Mesenchymal stem cell (in vitro differentiated cells and primary cell): ENCODE measurements at regions not wholly inside any gene's neighbourhood (a gene's known extent, or its start where the extent isn't known, plus 50 kb on each side); places are given as distances from the start of the nearest gene placed in this dataset.

Experiments used
- DNase-seq: peaks from one replicate; pipeline ENCODE4 v3.0.0-alpha.2; 2013
- H2AFZ ChIP-seq: one replicate; pipeline ENCODE4 v1.6.1; 2013; ENCODE audit warnings: low read depth, mild to moderate bottlenecking, control low read depth, inconsistent platforms, low read length, moderate library complexity
- H2AK5ac ChIP-seq: 2 replicates; pipeline ENCODE4 v1.6.1; 2013; ENCODE audit warnings: low read length, moderate library complexity, mild to moderate bottlenecking, inconsistent platforms; ENCODE audit not compliant: severe bottlenecking
- H2BK120ac ChIP-seq: one replicate; pipeline ENCODE4 v1.6.1; 2013; ENCODE audit warnings: low read depth, mild to moderate bottlenecking, inconsistent platforms, low read length, moderate library complexity
- H2BK12ac ChIP-seq, 2 experiments: one replicate each; pipeline ENCODE4 v1.6.1; 2013; ENCODE audit warnings: inconsistent platforms in 2 of 2, low read length in 2 of 2, mild to moderate bottlenecking in 2 of 2, moderate library complexity in 2 of 2, control low read depth in 1 of 2
- H2BK15ac ChIP-seq: one replicate; pipeline ENCODE4 v1.6.1; 2013; ENCODE audit warnings: mild to moderate bottlenecking, low read depth, inconsistent platforms; ENCODE audit not compliant: poor library complexity, severe bottlenecking
- H2BK5ac ChIP-seq: 2 replicates; pipeline ENCODE4 v1.6.1; 2013; ENCODE audit warnings: low read depth, mild to moderate bottlenecking, low read length, control low read depth, inconsistent platforms; ENCODE audit not compliant: poor library complexity, severe bottlenecking
- H3K14ac ChIP-seq, 2 experiments: one replicate each; pipeline ENCODE4 v1.6.1; 2013; ENCODE audit warnings: inconsistent platforms in 2 of 2, low read length in 2 of 2, control low read depth in 1 of 2, mild to moderate bottlenecking in 1 of 2, moderate library complexity in 1 of 2
- H3K18ac ChIP-seq, 2 experiments: one replicate each; pipeline ENCODE4 v1.6.1; 2013; ENCODE audit warnings: inconsistent platforms in 2 of 2, low read length in 2 of 2, control low read depth in 1 of 2, low read depth in 1 of 2, mild to moderate bottlenecking in 1 of 2
- H3K23ac ChIP-seq, 2 experiments: one replicate each; pipeline ENCODE4 v1.6.1; 2013; ENCODE audit warnings: inconsistent platforms in 2 of 2, low read length in 2 of 2, mild to moderate bottlenecking in 2 of 2, moderate library complexity in 2 of 2, control low read depth in 1 of 2
- H3K27ac ChIP-seq: 2 replicates; pipeline ENCODE4 v1.5.1; 2013; ENCODE audit warnings: mild to moderate bottlenecking, moderate library complexity, low read length, control low read depth, inconsistent platforms; ENCODE audit not compliant: poor library complexity, severe bottlenecking
- H3K27me3 ChIP-seq, 2 experiments: 2 replicates each; pipeline versions ENCODE4 v1.6.1 to v1.7.0; 2013; ENCODE audit warnings: low read length in 2 of 2, mild to moderate bottlenecking in 2 of 2, moderate library complexity in 2 of 2, control low read depth in 1 of 2, inconsistent platforms in 1 of 2; ENCODE audit not compliant: control insufficient read depth in 1 of 2, insufficient read depth in 1 of 2
- H3K36me3 ChIP-seq, 2 experiments: 2 replicates each; pipeline versions ENCODE4 v1.6.1 to v1.7.0; 2013; ENCODE audit warnings: low read length in 2 of 2, control low read depth in 1 of 2, inconsistent platforms in 1 of 2, low read depth in 1 of 2, mild to moderate bottlenecking in 1 of 2; ENCODE audit not compliant: insufficient read depth in 2 of 2, control insufficient read depth in 1 of 2
- H3K4ac ChIP-seq, 2 experiments: one replicate each; pipeline ENCODE4 v1.6.1; 2013; ENCODE audit warnings: inconsistent platforms in 2 of 2, low read length in 2 of 2, mild to moderate bottlenecking in 2 of 2, moderate library complexity in 2 of 2, control low read depth in 1 of 2, low read depth in 1 of 2
- H3K4me1 ChIP-seq: 2 replicates; pipeline ENCODE4 v1.6.1; 2013; ENCODE audit warnings: low read depth, low read length, control low read depth; ENCODE audit not compliant: control insufficient read depth, insufficient read depth
- H3K4me2 ChIP-seq: 2 replicates; pipeline ENCODE4 v1.6.1; 2013; ENCODE audit warnings: low read length, mild to moderate bottlenecking, inconsistent platforms; ENCODE audit not compliant: poor library complexity, severe bottlenecking
- H3K4me3 ChIP-seq, 2 experiments: 2 replicates each; pipeline versions ENCODE4 v1.5.1 to v1.7.0; 2013; ENCODE audit warnings: low read length in 2 of 2, mild to moderate bottlenecking in 2 of 2, control low read depth in 1 of 2, low read depth in 1 of 2; ENCODE audit not compliant: insufficient read depth in 1 of 2
- H3K79me1 ChIP-seq: replicated peaks from 2 replicates; pipeline ENCODE4 v1.6.1; 2013; ENCODE audit warnings: mild to moderate bottlenecking, control low read depth, low read length, inconsistent platforms; ENCODE audit not compliant: poor library complexity, severe bottlenecking
- H3K9ac ChIP-seq: 2 replicates; pipeline ENCODE4 v1.7.0; 2013; ENCODE audit warnings: mild to moderate bottlenecking, low read length, moderate library complexity
- H3K9me3 ChIP-seq: 2 replicates; pipeline ENCODE4 v1.7.0; 2013; ENCODE audit warnings: mild to moderate bottlenecking, low read length; ENCODE audit not compliant: control insufficient read depth
- H4K8ac ChIP-seq: one replicate; pipeline ENCODE4 v1.6.1; 2013; ENCODE audit warnings: inconsistent platforms, mild to moderate bottlenecking, low read length, moderate library complexity
- H4K91ac ChIP-seq: one replicate; pipeline ENCODE4 v1.6.1; 2013; ENCODE audit warnings: mild to moderate bottlenecking, low read length, inconsistent platforms
- WGBS: methylation state at CpG from one replicate; pipeline ENCODE4 v1.1.7; 2013; ENCODE audit warnings: mixed read lengths; 5-methylcytosine and 5-hydroxymethylcytosine counted together

- H3K4ac ChIP-seq, result no peak overlapping the region
- H4K8ac ChIP-seq, result no peak overlapping the region
- no peak overlapping the region for H2BK12ac ChIP-seq
- H2BK15ac ChIP-seq, result no peak overlapping the region
- H3K18ac ChIP-seq, result no peak overlapping the region
- no peaks in the 10 kb centered on the region for H3K27me3 ChIP-seq
- no peak overlapping the region for H4K91ac ChIP-seq
- H3K79me1 ChIP-seq, result no peaks in the 10 kb centered on the region
- no peaks in the 10 kb centered on the region for H3K36me3 ChIP-seq
- no peaks in the 10 kb centered on the region for H3K9me3 ChIP-seq
- no peak overlapping the region for H2AK5ac ChIP-seq
- no peak overlapping the region for H3K23ac ChIP-seq
- no peak overlapping the region for H2AFZ ChIP-seq
- no peak overlapping the region for H3K9ac ChIP-seq
- 96% methylated on average over 2 of the region's 2 CpGs for WGBS
- no peak overlapping the region for H3K27ac ChIP-seq
- no peak overlapping the region for H3K4me2 ChIP-seq
- H3K4me3 ChIP-seq, result no peak overlapping the region
- no peak overlapping the region for H2BK5ac ChIP-seq
- H3K4me1 ChIP-seq, result no peaks in the 10 kb centered on the region
- DNase-seq, result no peak
- H3K14ac ChIP-seq, result no peak overlapping the region
- no peak overlapping the region for H2BK120ac ChIP-seq
Measured at GRCh38 chr4:135290136-135290535, 1088.5 kb upstream of the PABPC4L start.

GRCh38 chr4:135283934-135284333 is 1082.3 kb upstream of the PABPC4L start:
- no peak overlapping the region for H4K8ac ChIP-seq
- no peak overlapping the region for H2BK5ac ChIP-seq
- H3K4me3 ChIP-seq, result no peak overlapping the region
- H4K91ac ChIP-seq, result no peak overlapping the region
- no peak overlapping the region for H2BK12ac ChIP-seq
- no peak overlapping the region for H2BK120ac ChIP-seq
- H3K4me2 ChIP-seq, result no peak overlapping the region
- H3K79me1 ChIP-seq, result no peaks in the 10 kb centered on the region
- no peak overlapping the region for H3K14ac ChIP-seq
- no peak overlapping the region for H3K18ac ChIP-seq
- no peak overlapping the region for H2AK5ac ChIP-seq
- H2AFZ ChIP-seq, result no peak overlapping the region
- H2BK15ac ChIP-seq, result no peak overlapping the region
- no peaks in the 10 kb centered on the region for H3K36me3 ChIP-seq
- no peak overlapping the region for H3K9ac ChIP-seq
- no peak overlapping the region for H3K23ac ChIP-seq
- no peaks in the 10 kb centered on the region for H3K27me3 ChIP-seq
- H3K4ac ChIP-seq, result no peak overlapping the region
- no peak overlapping the region for H3K27ac ChIP-seq
- DNase-seq, result no peak
- H3K4me1 ChIP-seq, result no peaks in the 10 kb centered on the region
- no peaks in the 10 kb centered on the region for H3K9me3 ChIP-seq

DNA sequence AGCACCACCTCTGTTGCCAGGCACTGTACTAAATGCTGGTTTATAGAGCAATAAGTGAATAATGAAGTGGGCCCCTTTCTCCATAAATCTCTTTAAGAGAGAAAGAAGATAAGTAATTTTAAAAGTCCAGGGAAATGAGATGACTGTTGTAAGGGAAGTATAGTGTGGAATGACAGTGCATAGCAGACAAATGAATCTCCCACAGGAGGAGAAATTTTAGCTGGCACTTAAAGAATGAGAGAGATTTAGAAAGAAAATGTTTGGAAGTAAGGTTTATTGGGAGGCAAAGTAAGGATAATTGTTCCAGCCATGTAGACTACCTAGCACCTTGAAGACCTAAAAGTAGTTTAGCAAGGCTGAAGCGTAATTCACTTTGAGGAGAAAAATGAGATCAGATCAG is 1081.1 kb upstream of the PABPC4L start:
- no peak for DNase-seq
- peak overlapping the region; percentile 40 for H3K27ac ChIP-seq
- no peaks in the 10 kb centered on the region for H3K79me1 ChIP-seq
- no peaks in the 10 kb centered on the region for H3K9me3 ChIP-seq
- H3K14ac ChIP-seq, result no peak overlapping the region
- H4K8ac ChIP-seq, result no peak overlapping the region
- no peaks in the 10 kb centered on the region for H3K4me1 ChIP-seq
- no peak overlapping the region for H2AFZ ChIP-seq
- H2BK12ac ChIP-seq, result no peak overlapping the region
- H4K91ac ChIP-seq, result no peak overlapping the region
- H2BK5ac ChIP-seq, result no peak overlapping the region
- H3K27me3 ChIP-seq, result no peaks in the 10 kb centered on the region
- no peak overlapping the region for H3K9ac ChIP-seq
- no peak overlapping the region for H2BK120ac ChIP-seq
- 100% methylated on average over 1 of the region's 1 CpG for WGBS
- no peak overlapping the region for H3K4me2 ChIP-seq
- H2BK15ac ChIP-seq, result no peak overlapping the region
- H3K23ac ChIP-seq, result no peak overlapping the region
- H3K36me3 ChIP-seq, result no peaks in the 10 kb centered on the region
- H2AK5ac ChIP-seq, result no peak overlapping the region
- H3K4me3 ChIP-seq, result no peak overlapping the region
- no peak overlapping the region for H3K18ac ChIP-seq
- H3K4ac ChIP-seq, result no peak overlapping the region

DNA sequence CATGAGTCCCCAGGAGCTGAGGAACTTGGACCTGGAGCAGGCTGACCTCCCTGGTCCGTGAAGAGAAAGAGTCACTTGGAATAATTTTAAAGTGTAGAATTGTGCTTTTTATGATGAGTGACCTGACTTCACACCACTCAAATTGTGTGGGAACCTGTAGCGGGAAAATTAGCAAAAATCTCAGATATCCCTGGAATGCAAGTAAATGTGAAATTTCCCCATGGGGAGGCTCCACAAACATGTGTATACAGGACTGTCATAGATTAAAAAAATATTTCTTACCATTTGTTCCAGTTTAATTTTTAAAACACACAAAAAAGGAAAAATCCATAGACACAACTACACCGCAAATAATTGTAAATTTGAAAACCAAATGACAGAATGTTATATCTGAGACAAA is 1079.6 kb upstream of the PABPC4L start:
- H3K4me1 ChIP-seq, result no peaks in the 10 kb centered on the region
- H3K14ac ChIP-seq, result no peak overlapping the region
- DNase-seq, result no peak
- H2BK12ac ChIP-seq, result no peak overlapping the region
- H3K23ac ChIP-seq, result no peak overlapping the region
- H3K27me3 ChIP-seq, result no peaks in the 10 kb centered on the region
- no peak overlapping the region for H2AK5ac ChIP-seq
- H4K8ac ChIP-seq, result no peak overlapping the region
- no peak overlapping the region for H2AFZ ChIP-seq
- no peaks in the 10 kb centered on the region for H3K79me1 ChIP-seq
- H2BK15ac ChIP-seq, result no peak overlapping the region
- no peak overlapping the region for H2BK5ac ChIP-seq
- H3K4me2 ChIP-seq, result no peak overlapping the region
- WGBS, result 86% methylated on average over 2 of the region's 3 CpGs
- H3K18ac ChIP-seq, result no peak overlapping the region
- H3K9ac ChIP-seq, result no peak overlapping the region
- H4K91ac ChIP-seq, result no peak overlapping the region
- H2BK120ac ChIP-seq, result no peak overlapping the region
- no peak overlapping the region for H3K4me3 ChIP-seq
- H3K27ac ChIP-seq, result peak overlapping the region; percentile 40
- H3K36me3 ChIP-seq, result no peaks in the 10 kb centered on the region
- no peaks in the 10 kb centered on the region for H3K9me3 ChIP-seq
- no peak overlapping the region for H3K4ac ChIP-seq
